ENCODE measurements at regions not wholly inside any gene's neighbourhood (a gene's known extent, or its start where the extent isn't known, plus 50 kb on each side); places are given as distances from the start of the nearest gene placed in this dataset.

DNA sequence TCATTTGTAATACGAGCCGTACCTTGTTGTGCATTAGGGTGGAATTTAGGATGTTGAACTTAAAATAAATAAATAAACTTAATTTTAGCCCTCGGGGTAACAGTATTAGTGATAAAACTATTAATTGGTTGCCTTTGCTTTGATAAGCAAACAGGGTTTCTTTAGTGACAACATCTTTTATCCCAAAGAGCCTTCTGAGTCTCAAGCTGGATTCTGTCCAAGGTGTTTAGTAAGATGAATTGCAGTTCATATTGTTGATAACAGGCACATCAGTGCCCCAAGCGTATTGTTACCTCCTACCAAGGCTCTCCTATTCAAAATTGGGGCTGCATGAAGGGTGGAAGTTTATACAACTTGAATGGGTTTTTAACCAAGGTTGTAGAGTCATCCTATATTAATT is 144.4 kb upstream of the CELF2 start:
- no peak overlapping the region for H3K4me3 ChIP-seq (replicated peaks in 1 of 2; ENCODE audit: low read depth in 1 of 2, low read length in 2 of 2)
- no TSS peak for BruUV-seq (replicated peaks)
- no peak for ATAC-seq
- no peak overlapping the region for H3K4me2 ChIP-seq (ENCODE audit: low read length)
- H3K9me2 ChIP-seq (ENCODE audit: insufficient read depth) = no peaks in the 10 kb centered on the region
- no peaks in the 10 kb centered on the region for H3K79me2 ChIP-seq (ENCODE audit: insufficient read depth, low read length)
- H2AFZ ChIP-seq (ENCODE audit: low read depth, low read length, poor library complexity, severe bottlenecking) = no peak overlapping the region
- no peak overlapping the region for H3K27ac ChIP-seq (ENCODE audit: low read depth, low read length)
- no peaks in the 10 kb centered on the region for H3K27me3 ChIP-seq (ENCODE audit: insufficient read depth, low read length)
- peaks cover 2 to 7% of the 10 kb centered on the region in 2 experiments; a peak in 2 of 4 replicates for H3K9me3 ChIP-seq (ENCODE audit: control insufficient read depth in 1 of 2, insufficient read depth in 1 of 2, low read depth in 1 of 2, low read length in 2 of 2)
- no peak for DNase-seq (ENCODE audit: low read depth, low spot score)
- no peaks in the 10 kb centered on the region for H3K36me3 ChIP-seq (ENCODE audit: control insufficient read depth in 1 of 2, insufficient read depth in 2 of 2, low read length in 2 of 2)
- intact Hi-C loops (cut with micrococcal nuclease) = no loop called here
- H3K9ac ChIP-seq (ENCODE audit: low read length) = no peak overlapping the region
- CTCF ChIA-PET = no interaction called here
- RAD21 ChIA-PET (ENCODE audit: low non-redundant PET in 1 of 2, low total read pairs in 2 of 2, uncharacterized antibody in 2 of 2, unreplicated experiment in 2 of 2) = no interaction called here
- no peaks in the 10 kb centered on the region for H4K20me1 ChIP-seq (ENCODE audit: insufficient read depth)
- POLR2A ChIA-PET = no interaction called here
- H3K4me1 ChIP-seq (ENCODE audit: control insufficient read depth in 1 of 2, insufficient read depth in 2 of 2, low read length in 2 of 2) = no peaks in the 10 kb centered on the region
- TF ChIP-seq RAD21 (IDR thresholded peaks at IDR 0.05; ENCODE audit: low read depth) = no peak
- TF ChIP-seq, protein P1, sequence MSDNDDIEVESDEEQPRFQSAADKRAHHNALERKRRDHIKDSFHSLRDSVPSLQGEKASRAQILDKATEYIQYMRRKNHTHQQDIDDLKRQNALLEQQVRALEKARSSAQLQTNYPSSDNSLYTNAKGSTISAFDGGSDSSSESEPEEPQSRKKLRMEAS (IDR thresholded peaks at IDR 0.05) = no peak
- no peak for TF ChIP-seq ZFX (IDR thresholded peaks at IDR 0.05)
- no peak for TF ChIP-seq SRF (IDR thresholded peaks at IDR 0.05; ENCODE audit: low read depth)
- no peak for TF ChIP-seq POLR2AphosphoS5 (IDR thresholded peaks at IDR 0.05; ENCODE audit: low read depth, low read length)
- TF ChIP-seq FOSL1 (IDR thresholded peaks at IDR 0.05; ENCODE audit: low read depth) = no peak
- no peak for TF ChIP-seq ZNF274 (IDR thresholded peaks at IDR 0.05; ENCODE audit: low read depth, low read length)
- no peak for TF ChIP-seq TCF7L2 (IDR thresholded peaks at IDR 0.05; ENCODE audit: borderline replicate concordance, extremely low read depth, insufficient read depth, insufficient read length)
- no peak for TF ChIP-seq CEBPB (IDR thresholded peaks at IDR 0.05; ENCODE audit: low read depth)
- TF ChIP-seq, protein P2, sequence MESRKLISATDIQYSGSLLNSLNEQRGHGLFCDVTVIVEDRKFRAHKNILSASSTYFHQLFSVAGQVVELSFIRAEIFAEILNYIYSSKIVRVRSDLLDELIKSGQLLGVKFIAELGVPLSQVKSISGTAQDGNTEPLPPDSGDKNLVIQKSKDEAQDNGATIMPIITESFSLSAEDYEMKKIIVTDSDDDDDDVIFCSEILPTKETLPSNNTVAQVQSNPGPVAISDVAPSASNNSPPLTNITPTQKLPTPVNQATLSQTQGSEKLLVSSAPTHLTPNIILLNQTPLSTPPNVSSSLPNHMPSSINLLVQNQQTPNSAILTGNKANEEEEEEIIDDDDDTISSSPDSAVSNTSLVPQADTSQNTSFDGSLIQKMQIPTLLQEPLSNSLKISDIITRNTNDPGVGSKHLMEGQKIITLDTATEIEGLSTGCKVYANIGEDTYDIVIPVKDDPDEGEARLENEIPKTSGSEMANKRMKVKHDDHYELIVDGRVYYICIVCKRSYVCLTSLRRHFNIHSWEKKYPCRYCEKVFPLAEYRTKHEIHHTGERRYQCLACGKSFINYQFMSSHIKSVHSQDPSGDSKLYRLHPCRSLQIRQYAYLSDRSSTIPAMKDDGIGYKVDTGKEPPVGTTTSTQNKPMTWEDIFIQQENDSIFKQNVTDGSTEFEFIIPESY (IDR thresholded peaks at IDR 0.05; ENCODE audit: extremely low read depth, insufficient replicate concordance, low read length) = no peak
- no peak for TF ChIP-seq JUND (IDR thresholded peaks at IDR 0.05)
- TF ChIP-seq POLR2A (IDR thresholded peaks at IDR 0.05; ENCODE audit: borderline replicate concordance, extremely low read depth, insufficient read depth, insufficient read length) = no peak
- TF ChIP-seq, protein P3, sequence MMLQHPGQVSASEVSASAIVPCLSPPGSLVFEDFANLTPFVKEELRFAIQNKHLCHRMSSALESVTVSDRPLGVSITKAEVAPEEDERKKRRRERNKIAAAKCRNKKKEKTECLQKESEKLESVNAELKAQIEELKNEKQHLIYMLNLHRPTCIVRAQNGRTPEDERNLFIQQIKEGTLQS (IDR thresholded peaks at IDR 0.05) = no peak

Measured in HCT116 (cell line).